NT2/D1 (cell line): ENCODE measurements at regions not wholly inside any gene's neighbourhood (a gene's known extent, or its start where the extent isn't known, plus 50 kb on each side); places are given as distances from the start of the nearest gene placed in this dataset.
"Not testable (repeated sequence)": the region's sequence is repeated elsewhere in the genome, so short reads cannot be mapped to it uniquely, and the experiment has no call there.

ENCODE experiments used
- SUZ12 ChIP-seq: IDR thresholded peaks from 2 replicates; pipeline ENCODE4 v1.6.1; 2011; ENCODE audit not compliant: insufficient read length, insufficient read depth; ENCODE audit errors: extremely low read depth
- YY1 ChIP-seq: IDR thresholded peaks from 2 replicates; pipeline ENCODE4 v1.6.1; 2011; ENCODE audit not compliant: insufficient read length, insufficient read depth
- ZNF274 ChIP-seq: IDR thresholded peaks from 2 replicates; pipeline ENCODE4 v1.6.1; 2011; ENCODE audit warnings: mild to moderate bottlenecking, low read depth, low read length

DNA sequence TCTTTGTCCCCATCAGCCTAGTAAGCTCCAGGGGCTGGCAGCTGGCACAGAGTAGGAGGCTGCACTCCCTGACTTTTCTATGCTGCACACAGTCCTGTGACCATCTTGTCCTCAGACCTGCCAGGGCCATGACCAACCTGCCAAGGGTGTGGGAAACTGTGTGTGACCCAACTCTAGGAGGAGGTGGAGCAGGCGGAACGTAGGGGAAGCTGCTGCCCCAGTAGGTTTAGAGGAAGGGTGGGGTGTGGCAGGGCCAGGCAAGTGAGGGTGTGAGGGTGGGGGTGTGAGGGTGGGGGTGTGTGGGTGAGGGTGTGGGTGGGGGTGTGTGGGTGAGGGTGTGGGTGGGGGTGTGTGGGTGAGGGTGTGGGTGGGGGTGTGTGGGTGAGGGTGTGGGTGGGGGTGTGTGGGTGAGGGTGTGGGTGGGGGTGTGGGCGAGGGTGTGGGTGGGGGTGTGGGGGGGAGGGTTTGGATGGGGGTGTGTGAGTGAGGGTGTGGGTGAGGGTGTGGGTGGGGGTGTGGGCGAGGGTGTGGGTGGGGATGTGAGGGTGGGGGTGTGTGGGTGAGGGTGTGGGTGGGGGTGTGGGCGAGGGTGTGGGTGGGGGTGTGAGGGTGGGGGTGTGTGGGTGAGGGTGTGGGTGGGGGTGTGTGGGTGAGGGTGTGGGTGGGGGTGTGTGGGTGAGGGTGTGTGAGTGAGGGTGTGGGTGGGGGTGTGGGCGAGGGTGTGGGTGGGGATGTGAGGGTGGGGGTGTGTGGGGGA is 62.4 kb upstream of the THOC3 start:
- TF ChIP-seq YY1, ZNF274, SUZ12: not testable (repeated sequence)
